ENCODE measurements at regions not wholly inside any gene's neighbourhood (a gene's known extent, or its start where the extent isn't known, plus 50 kb on each side); places are given as distances from the start of the nearest gene placed in this dataset.

- no peak overlapping the region for H3K4me3 ChIP-seq (ENCODE audit: low read length)
- H3K27ac ChIP-seq (ENCODE audit: low read length), result no peak overlapping the region
- WGBS (ENCODE audit: insufficient coverage, insufficient read length), result no CpG with 5 or more reads among the region's 3 CpGs
- no peaks in the 10 kb centered on the region for H3K9me3 ChIP-seq (ENCODE audit: control insufficient read depth, insufficient read depth, low read length)
- H3K27me3 ChIP-seq (ENCODE audit: control insufficient read depth, insufficient read depth, low read length), result no peaks in the 10 kb centered on the region
- H3K4me1 ChIP-seq (ENCODE audit: control insufficient read depth, insufficient read depth, low read length), result peaks cover 1% of the 10 kb centered on the region; the same call in 1 of the 2 replicates
- H3K36me3 ChIP-seq (ENCODE audit: control insufficient read depth, insufficient read depth, low read length), result no peaks in the 10 kb centered on the region
- DNase-seq (ENCODE audit: low read depth, low spot score), result no peak
Observed at GRCh38 chr6:134521116-134521501, 203.2 kb upstream of the SGK1 start.

- Histone ChIP-seq H3K4me1 (ENCODE audit: control insufficient read depth, insufficient read depth, low read length) (peaks cover 1% of the 10 kb centered on the region; the same call in 1 of the 2 replicates), H3K36me3 (ENCODE audit: control insufficient read depth, insufficient read depth, low read length) (no peaks in the 10 kb centered on the region), H3K4me3 (ENCODE audit: low read length) (no peak overlapping the region), H3K27ac (ENCODE audit: low read length) (no peak overlapping the region), H3K9me3 (ENCODE audit: control insufficient read depth, insufficient read depth, low read length) (no peaks in the 10 kb centered on the region), H3K27me3 (ENCODE audit: control insufficient read depth, insufficient read depth, low read length) (no peaks in the 10 kb centered on the region)
- DNase-seq (ENCODE audit: low read depth, low spot score), result no peak
- WGBS (ENCODE audit: insufficient coverage, insufficient read length), result no CpG with 5 or more reads among the region's 12 CpGs
Observed at GRCh38 chr6:134520181-134521115, 202.5 kb upstream of the SGK1 start.

GRCh38 chr6:134519465-134519864 is 201.6 kb upstream of the SGK1 start:
- Histone ChIP-seq H3K4me3 (ENCODE audit: low read length) (no peak overlapping the region), H3K27ac (ENCODE audit: low read length) (no peak overlapping the region), H3K36me3 (ENCODE audit: control insufficient read depth, insufficient read depth, low read length) (no peaks in the 10 kb centered on the region), H3K9me3 (ENCODE audit: control insufficient read depth, insufficient read depth, low read length) (no peaks in the 10 kb centered on the region), H3K27me3 (ENCODE audit: control insufficient read depth, insufficient read depth, low read length) (no peaks in the 10 kb centered on the region), H3K4me1 (ENCODE audit: control insufficient read depth, insufficient read depth, low read length) (peaks cover 3% of the 10 kb centered on the region; the same call in 1 of the 2 replicates)
- WGBS (ENCODE audit: insufficient coverage, insufficient read length), result no CpG with 5 or more reads among the region's 4 CpGs
- DNase-seq (ENCODE audit: low read depth, low spot score), result no peak

- DNase-seq (ENCODE audit: low read depth, low spot score), result no peak
- H3K36me3 ChIP-seq (ENCODE audit: control insufficient read depth, insufficient read depth, low read length), result no peaks in the 10 kb centered on the region
- no peak overlapping the region for H3K4me3 ChIP-seq (ENCODE audit: low read length)
- H3K27ac ChIP-seq (ENCODE audit: low read length), result no peak overlapping the region
- no CpG with 5 or more reads among the region's 5 CpGs for WGBS (ENCODE audit: insufficient coverage, insufficient read length)
- H3K27me3 ChIP-seq (ENCODE audit: control insufficient read depth, insufficient read depth, low read length), result no peaks in the 10 kb centered on the region
- H3K4me1 ChIP-seq (ENCODE audit: control insufficient read depth, insufficient read depth, low read length), result peaks cover 3% of the 10 kb centered on the region; the same call in 1 of the 2 replicates
- no peaks in the 10 kb centered on the region for H3K9me3 ChIP-seq (ENCODE audit: control insufficient read depth, insufficient read depth, low read length)
Observed at GRCh38 chr6:134517868-134518267, 200.0 kb upstream of the SGK1 start.

GRCh38 chr6:134517145-134517658 is 199.3 kb upstream of the SGK1 start:
- Histone ChIP-seq H3K4me3 (ENCODE audit: low read length) (no peak overlapping the region), H3K4me1 (ENCODE audit: control insufficient read depth, insufficient read depth, low read length) (peaks cover 3% of the 10 kb centered on the region; the same call in 1 of the 2 replicates), H3K27me3 (ENCODE audit: control insufficient read depth, insufficient read depth, low read length) (no peaks in the 10 kb centered on the region), H3K36me3 (ENCODE audit: control insufficient read depth, insufficient read depth, low read length) (no peaks in the 10 kb centered on the region), H3K9me3 (ENCODE audit: control insufficient read depth, insufficient read depth, low read length) (no peaks in the 10 kb centered on the region), H3K27ac (ENCODE audit: low read length) (no peak overlapping the region)
- WGBS (ENCODE audit: insufficient coverage, insufficient read length), result no CpG with 5 or more reads among the region's 9 CpGs
- DNase-seq (ENCODE audit: low read depth, low spot score), result peak; percentile 33

GRCh38 chr6:134516582-134516981 is 198.7 kb upstream of the SGK1 start:
- Histone ChIP-seq H3K9me3 (ENCODE audit: control insufficient read depth, insufficient read depth, low read length) (no peaks in the 10 kb centered on the region), H3K36me3 (ENCODE audit: control insufficient read depth, insufficient read depth, low read length) (no peaks in the 10 kb centered on the region), H3K4me3 (ENCODE audit: low read length) (no peak overlapping the region), H3K27me3 (ENCODE audit: control insufficient read depth, insufficient read depth, low read length) (no peaks in the 10 kb centered on the region), H3K27ac (ENCODE audit: low read length) (no peak overlapping the region), H3K4me1 (ENCODE audit: control insufficient read depth, insufficient read depth, low read length) (peaks cover 3% of the 10 kb centered on the region; the same call in 1 of the 2 replicates)
- no CpG with 5 or more reads among the region's 3 CpGs for WGBS (ENCODE audit: insufficient coverage, insufficient read length)
- no peak for DNase-seq (ENCODE audit: low read depth, low spot score)

- no CpG with 5 or more reads among the region's 2 CpGs for WGBS (ENCODE audit: insufficient coverage, insufficient read length)
- DNase-seq (ENCODE audit: low read depth, low spot score), result no peak
- Histone ChIP-seq H3K27me3 (ENCODE audit: control insufficient read depth, insufficient read depth, low read length) (no peaks in the 10 kb centered on the region), H3K4me3 (ENCODE audit: low read length) (no peak overlapping the region), H3K27ac (ENCODE audit: low read length) (no peak overlapping the region), H3K9me3 (ENCODE audit: control insufficient read depth, insufficient read depth, low read length) (no peaks in the 10 kb centered on the region), H3K36me3 (ENCODE audit: control insufficient read depth, insufficient read depth, low read length) (no peaks in the 10 kb centered on the region), H3K4me1 (ENCODE audit: control insufficient read depth, insufficient read depth, low read length) (peaks cover 3% of the 10 kb centered on the region; the same call in 1 of the 2 replicates)
Observed at GRCh38 chr6:134515986-134516385, 198.1 kb upstream of the SGK1 start.

- Histone ChIP-seq H3K9me3 (ENCODE audit: control insufficient read depth, insufficient read depth, low read length) (no peaks in the 10 kb centered on the region), H3K27ac (ENCODE audit: low read length) (no peak overlapping the region), H3K36me3 (ENCODE audit: control insufficient read depth, insufficient read depth, low read length) (no peaks in the 10 kb centered on the region), H3K4me1 (ENCODE audit: control insufficient read depth, insufficient read depth, low read length) (peaks cover 3% of the 10 kb centered on the region; the same call in 1 of the 2 replicates), H3K4me3 (ENCODE audit: low read length) (no peak overlapping the region), H3K27me3 (ENCODE audit: control insufficient read depth, insufficient read depth, low read length) (no peaks in the 10 kb centered on the region)
- WGBS (ENCODE audit: insufficient coverage, insufficient read length), result no CpG with 5 or more reads among the region's 2 CpGs
- DNase-seq (ENCODE audit: low read depth, low spot score), result no peak
Observed at GRCh38 chr6:134512981-134513391, 195.1 kb upstream of the SGK1 start.

GRCh38 chr6:134511984-134512683 is 194.2 kb upstream of the SGK1 start:
- no peak overlapping the region for H3K4me3 ChIP-seq (ENCODE audit: low read length)
- H3K36me3 ChIP-seq (ENCODE audit: control insufficient read depth, insufficient read depth, low read length), result no peaks in the 10 kb centered on the region
- H3K27me3 ChIP-seq (ENCODE audit: control insufficient read depth, insufficient read depth, low read length), result no peaks in the 10 kb centered on the region
- no peaks in the 10 kb centered on the region for H3K9me3 ChIP-seq (ENCODE audit: control insufficient read depth, insufficient read depth, low read length)
- no CpG with 5 or more reads among the region's 7 CpGs for WGBS (ENCODE audit: insufficient coverage, insufficient read length)
- no peak for DNase-seq (ENCODE audit: low read depth, low spot score)
- H3K4me1 ChIP-seq (ENCODE audit: control insufficient read depth, insufficient read depth, low read length), result peaks cover 2% of the 10 kb centered on the region; the same call in 1 of the 2 replicates
- no peak overlapping the region for H3K27ac ChIP-seq (ENCODE audit: low read length)

GRCh38 chr6:134510920-134511319 is 193.0 kb upstream of the SGK1 start:
- H3K4me1 ChIP-seq (ENCODE audit: control insufficient read depth, insufficient read depth, low read length), result 0 out of 2 replicates have a peak, but pooled peaks cover 2% of the 10 kb centered on the region
- H3K36me3 ChIP-seq (ENCODE audit: control insufficient read depth, insufficient read depth, low read length), result no peaks in the 10 kb centered on the region
- H3K27ac ChIP-seq (ENCODE audit: low read length), result no peak overlapping the region
- DNase-seq (ENCODE audit: low read depth, low spot score), result no peak
- H3K4me3 ChIP-seq (ENCODE audit: low read length), result no peak overlapping the region
- H3K27me3 ChIP-seq (ENCODE audit: control insufficient read depth, insufficient read depth, low read length), result no peaks in the 10 kb centered on the region
- WGBS (ENCODE audit: insufficient coverage, insufficient read length), result no CpG with 5 or more reads among the region's 3 CpGs
- no peaks in the 10 kb centered on the region for H3K9me3 ChIP-seq (ENCODE audit: control insufficient read depth, insufficient read depth, low read length)

All from iPS DF 6.9 (cell line).